Middle frontal gyrus (tissue), 1 donor: ENCODE measurements at regions not wholly inside any gene's neighbourhood (a gene's known extent, or its start where the extent isn't known, plus 50 kb on each side); places are given as distances from the start of the nearest gene placed in this dataset.
"Not testable (repeated sequence)": the region's sequence is repeated elsewhere in the genome, so short reads cannot be mapped to it uniquely, and the experiment has no call there.

ENCODE experiments used
- DNase-seq: peaks from one replicate; pipeline ENCODE4 v3.0.0-alpha.2; 2015; ENCODE audit warnings: low spot score; ENCODE audit errors: extremely low spot score

GRCh38 chr7:13541326-13541725 lies 448.1 kb downstream of the ETV1 start:
- DNase-seq: no peak

- no peak for DNase-seq
Observed at GRCh38 chr7:13542451-13542850, 447.0 kb downstream of the ETV1 start.

- DNase-seq: no peak
Observed at GRCh38 chr7:13551503-13551902, 438.0 kb downstream of the ETV1 start.

- no peak for DNase-seq
Observed at GRCh38 chr7:13560441-13560840, 429.0 kb downstream of the ETV1 start.

GRCh38 chr7:13563257-13563656 lies 426.2 kb downstream of the ETV1 start:
- no peak for DNase-seq

GRCh38 chr7:13563680-13564079 lies 425.8 kb downstream of the ETV1 start:
- DNase-seq: no peak

- no peak for DNase-seq
Observed at GRCh38 chr7:13577566-13578145, 411.8 kb downstream of the ETV1 start.

GRCh38 chr7:13578294-13578693 lies 411.2 kb downstream of the ETV1 start:
- DNase-seq: no peak

- DNase-seq: no peak
Observed at GRCh38 chr7:13581097-13581496, 408.4 kb downstream of the ETV1 start.

- no peak for DNase-seq
Observed at GRCh38 chr7:13593854-13594253, 395.6 kb downstream of the ETV1 start.

- DNase-seq: no peak
Observed at GRCh38 chr7:13602036-13602435, 387.4 kb downstream of the ETV1 start.

- no peak for DNase-seq
Observed at GRCh38 chr7:13603016-13603415, 386.4 kb downstream of the ETV1 start.

GRCh38 chr7:13603661-13604060 lies 385.8 kb downstream of the ETV1 start:
- no peak for DNase-seq

GRCh38 chr7:13604178-13604577 lies 385.3 kb downstream of the ETV1 start:
- DNase-seq: no peak

- DNase-seq: no peak
Observed at GRCh38 chr7:13610372-13610771, 379.1 kb downstream of the ETV1 start.

- DNase-seq: no peak
Observed at GRCh38 chr7:13615679-13616078, 373.8 kb downstream of the ETV1 start.

- DNase-seq: no peak
Observed at GRCh38 chr7:13627455-13627854, 362.0 kb downstream of the ETV1 start.

GRCh38 chr7:13628239-13629001 lies 361.0 kb downstream of the ETV1 start:
- no peak for DNase-seq

- DNase-seq: not testable (repeated sequence)
Observed at GRCh38 chr7:13631207-13632049, 358.0 kb downstream of the ETV1 start.

- no peak for DNase-seq
Observed at GRCh38 chr7:13633857-13634256, 355.6 kb downstream of the ETV1 start.

- no peak for DNase-seq
Observed at GRCh38 chr7:13639396-13639795, 350.1 kb downstream of the ETV1 start.

GRCh38 chr7:13641714-13642113 lies 347.8 kb downstream of the ETV1 start:
- DNase-seq: no peak
